ENCODE measurements at regions not wholly inside any gene's neighbourhood (a gene's known extent, or its start where the extent isn't known, plus 50 kb on each side); places are given as distances from the start of the nearest gene placed in this dataset.
A peak's percentile ranks its signal among the peaks of the same experiment; 100 is the strongest.

DNA sequence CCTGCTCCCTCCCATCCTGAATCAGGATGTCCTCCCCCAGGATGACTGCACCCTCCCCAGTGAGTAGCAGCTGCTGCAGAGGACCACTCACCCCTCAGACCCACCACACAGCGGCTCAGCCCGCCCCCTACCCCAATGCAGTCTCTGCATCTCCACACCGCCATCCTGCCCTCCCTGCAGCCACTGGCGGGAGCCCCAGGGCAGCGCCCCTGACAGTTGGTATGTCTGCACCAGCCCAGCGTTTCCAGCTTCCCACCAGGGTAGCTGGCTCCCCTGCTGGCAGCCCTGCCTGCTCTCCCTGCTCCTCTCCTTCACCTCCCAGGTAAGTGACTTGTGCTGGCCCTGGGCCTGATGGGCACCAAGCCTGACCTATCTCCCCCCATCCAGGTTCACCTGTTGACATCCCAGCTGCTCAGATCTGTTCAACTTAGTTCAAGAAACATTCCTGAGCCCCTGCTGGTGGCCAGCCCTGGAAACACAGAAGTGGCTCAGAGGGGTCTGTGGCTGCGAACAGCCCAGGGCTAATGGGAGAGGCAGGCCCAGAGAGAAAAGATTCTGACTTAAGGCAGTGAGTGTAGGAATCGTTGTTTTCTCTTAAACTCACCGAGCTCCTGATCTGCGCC lies 117.7 kb upstream of the RAB6C start:
- DNase-seq (ENCODE audit: low spot score) (no peak), ATAC-seq (peak; percentile 59)
- H3K27me3 Mint-ChIP-seq (ENCODE audit: low read depth), result no peaks in the 10 kb centered on the region
- CTCF ChIA-PET, result interaction anchor here (1.6 to 2.2 kb wide), 3 partner anchors 24 to 62 kb away, joined by 4 to 7 read pairs (median 4); no protein-coding TSS in a partner anchor
- no peaks in the 10 kb centered on the region for H3K36me3 Mint-ChIP-seq
- H3K4me3 Mint-ChIP-seq, result no peak overlapping the region
- POLR2A ChIA-PET, result no interaction called here
- H3K27ac Mint-ChIP-seq, result no peak overlapping the region
- TF ChIP-seq IRF2 (CRISPR knock-in tag; IDR thresholded peaks at IDR 0.05; ENCODE audit: borderline replicate concordance, low read depth) (no peak), MXD4 (CRISPR knock-in tag; IDR thresholded peaks at IDR 0.05; ENCODE audit: borderline replicate concordance) (no peak), NR3C1 (CRISPR knock-in tag; conservative IDR thresholded peaks at IDR 0.05; ENCODE audit: low read depth) (no peak), ETV6 (CRISPR knock-in tag; IDR thresholded peaks at IDR 0.05) (no peak), GABPB1 (CRISPR knock-in tag; IDR thresholded peaks at IDR 0.05) (no peak), SOX15 (CRISPR knock-in tag; IDR thresholded peaks at IDR 0.05) (no peak), TP53 (CRISPR knock-in tag; IDR thresholded peaks at IDR 0.05) (no peak), NFYB (CRISPR knock-in tag; conservative IDR thresholded peaks at IDR 0.05; ENCODE audit: low read depth) (no peak), ESRRA (CRISPR knock-in tag; IDR thresholded peaks at IDR 0.05; ENCODE audit: borderline replicate concordance) (no peak), ZNF423 (CRISPR knock-in tag; IDR thresholded peaks at IDR 0.05) (no peak), ELF4 (CRISPR knock-in tag; IDR thresholded peaks at IDR 0.05; ENCODE audit: low read depth) (no peak), JUN (CRISPR knock-in tag; IDR thresholded peaks at IDR 0.05) (no peak), HMGA2 (CRISPR knock-in tag; IDR thresholded peaks at IDR 0.05) (no peak)
- TF ChIP-seq, protein P1, sequence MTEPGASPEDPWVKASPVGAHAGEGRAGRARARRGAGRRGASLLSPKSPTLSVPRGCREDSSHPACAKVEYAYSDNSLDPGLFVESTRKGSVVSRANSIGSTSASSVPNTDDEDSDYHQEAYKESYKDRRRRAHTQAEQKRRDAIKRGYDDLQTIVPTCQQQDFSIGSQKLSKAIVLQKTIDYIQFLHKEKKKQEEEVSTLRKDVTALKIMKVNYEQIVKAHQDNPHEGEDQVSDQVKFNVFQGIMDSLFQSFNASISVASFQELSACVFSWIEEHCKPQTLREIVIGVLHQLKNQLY (CRISPR knock-in tag; IDR thresholded peaks at IDR 0.05), result no peak
- TF ChIP-seq, protein P2, sequence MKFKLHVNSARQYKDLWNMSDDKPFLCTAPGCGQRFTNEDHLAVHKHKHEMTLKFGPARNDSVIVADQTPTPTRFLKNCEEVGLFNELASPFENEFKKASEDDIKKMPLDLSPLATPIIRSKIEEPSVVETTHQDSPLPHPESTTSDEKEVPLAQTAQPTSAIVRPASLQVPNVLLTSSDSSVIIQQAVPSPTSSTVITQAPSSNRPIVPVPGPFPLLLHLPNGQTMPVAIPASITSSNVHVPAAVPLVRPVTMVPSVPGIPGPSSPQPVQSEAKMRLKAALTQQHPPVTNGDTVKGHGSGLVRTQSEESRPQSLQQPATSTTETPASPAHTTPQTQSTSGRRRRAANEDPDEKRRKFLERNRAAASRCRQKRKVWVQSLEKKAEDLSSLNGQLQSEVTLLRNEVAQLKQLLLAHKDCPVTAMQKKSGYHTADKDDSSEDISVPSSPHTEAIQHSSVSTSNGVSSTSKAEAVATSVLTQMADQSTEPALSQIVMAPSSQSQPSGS (CRISPR knock-in tag; IDR thresholded peaks at IDR 0.05; ENCODE audit: borderline replicate concordance, low read depth), result no peak
- TF ChIP-seq, protein P3, sequence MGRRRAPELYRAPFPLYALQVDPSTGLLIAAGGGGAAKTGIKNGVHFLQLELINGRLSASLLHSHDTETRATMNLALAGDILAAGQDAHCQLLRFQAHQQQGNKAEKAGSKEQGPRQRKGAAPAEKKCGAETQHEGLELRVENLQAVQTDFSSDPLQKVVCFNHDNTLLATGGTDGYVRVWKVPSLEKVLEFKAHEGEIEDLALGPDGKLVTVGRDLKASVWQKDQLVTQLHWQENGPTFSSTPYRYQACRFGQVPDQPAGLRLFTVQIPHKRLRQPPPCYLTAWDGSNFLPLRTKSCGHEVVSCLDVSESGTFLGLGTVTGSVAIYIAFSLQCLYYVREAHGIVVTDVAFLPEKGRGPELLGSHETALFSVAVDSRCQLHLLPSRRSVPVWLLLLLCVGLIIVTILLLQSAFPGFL (CRISPR knock-in tag; IDR thresholded peaks at IDR 0.05; ENCODE audit: borderline replicate concordance), result no peak
- TF ChIP-seq, protein P4, sequence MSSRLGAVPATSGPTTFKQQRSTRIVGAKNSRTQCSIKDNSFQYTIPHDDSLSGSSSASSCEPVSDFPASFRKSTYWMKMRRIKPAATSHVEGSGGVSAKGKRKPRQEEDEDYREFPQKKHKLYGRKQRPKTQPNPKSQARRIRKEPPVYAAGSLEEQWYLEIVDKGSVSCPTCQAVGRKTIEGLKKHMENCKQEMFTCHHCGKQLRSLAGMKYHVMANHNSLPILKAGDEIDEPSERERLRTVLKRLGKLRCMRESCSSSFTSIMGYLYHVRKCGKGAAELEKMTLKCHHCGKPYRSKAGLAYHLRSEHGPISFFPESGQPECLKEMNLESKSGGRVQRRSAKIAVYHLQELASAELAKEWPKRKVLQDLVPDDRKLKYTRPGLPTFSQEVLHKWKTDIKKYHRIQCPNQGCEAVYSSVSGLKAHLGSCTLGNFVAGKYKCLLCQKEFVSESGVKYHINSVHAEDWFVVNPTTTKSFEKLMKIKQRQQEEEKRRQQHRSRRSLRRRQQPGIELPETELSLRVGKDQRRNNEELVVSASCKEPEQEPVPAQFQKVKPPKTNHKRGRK (CRISPR knock-in tag; IDR thresholded peaks at IDR 0.05; ENCODE audit: borderline replicate concordance), result no peak
- TF ChIP-seq, protein P5, sequence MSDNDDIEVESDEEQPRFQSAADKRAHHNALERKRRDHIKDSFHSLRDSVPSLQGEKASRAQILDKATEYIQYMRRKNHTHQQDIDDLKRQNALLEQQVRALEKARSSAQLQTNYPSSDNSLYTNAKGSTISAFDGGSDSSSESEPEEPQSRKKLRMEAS (CRISPR knock-in tag; IDR thresholded peaks at IDR 0.05), result no peak
- TF ChIP-seq, protein P6, sequence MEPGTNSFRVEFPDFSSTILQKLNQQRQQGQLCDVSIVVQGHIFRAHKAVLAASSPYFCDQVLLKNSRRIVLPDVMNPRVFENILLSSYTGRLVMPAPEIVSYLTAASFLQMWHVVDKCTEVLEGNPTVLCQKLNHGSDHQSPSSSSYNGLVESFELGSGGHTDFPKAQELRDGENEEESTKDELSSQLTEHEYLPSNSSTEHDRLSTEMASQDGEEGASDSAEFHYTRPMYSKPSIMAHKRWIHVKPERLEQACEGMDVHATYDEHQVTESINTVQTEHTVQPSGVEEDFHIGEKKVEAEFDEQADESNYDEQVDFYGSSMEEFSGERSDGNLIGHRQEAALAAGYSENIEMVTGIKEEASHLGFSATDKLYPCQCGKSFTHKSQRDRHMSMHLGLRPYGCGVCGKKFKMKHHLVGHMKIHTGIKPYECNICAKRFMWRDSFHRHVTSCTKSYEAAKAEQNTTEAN (CRISPR knock-in tag; IDR thresholded peaks at IDR 0.05), result no peak
- TF ChIP-seq, protein P7, sequence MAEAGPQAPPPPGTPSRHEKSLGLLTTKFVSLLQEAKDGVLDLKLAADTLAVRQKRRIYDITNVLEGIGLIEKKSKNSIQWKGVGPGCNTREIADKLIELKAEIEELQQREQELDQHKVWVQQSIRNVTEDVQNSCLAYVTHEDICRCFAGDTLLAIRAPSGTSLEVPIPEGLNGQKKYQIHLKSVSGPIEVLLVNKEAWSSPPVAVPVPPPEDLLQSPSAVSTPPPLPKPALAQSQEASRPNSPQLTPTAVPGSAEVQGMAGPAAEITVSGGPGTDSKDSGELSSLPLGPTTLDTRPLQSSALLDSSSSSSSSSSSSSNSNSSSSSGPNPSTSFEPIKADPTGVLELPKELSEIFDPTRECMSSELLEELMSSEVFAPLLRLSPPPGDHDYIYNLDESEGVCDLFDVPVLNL (CRISPR knock-in tag; IDR thresholded peaks at IDR 0.05; ENCODE audit: borderline replicate concordance, low read depth), result no peak
- peaks cover 11% of the 10 kb centered on the region for H3K4me1 Mint-ChIP-seq
- no peaks in the 10 kb centered on the region for H3K9me3 Mint-ChIP-seq
